GM21786 (cell line): ENCODE measurements at regions not wholly inside any gene's neighbourhood (a gene's known extent, or its start where the extent isn't known, plus 50 kb on each side); places are given as distances from the start of the nearest gene placed in this dataset.
"Not testable (repeated sequence)": the region's sequence is repeated elsewhere in the genome, so short reads cannot be mapped to it uniquely, and the experiment has no call there.

Experiments used
- ATAC-seq: cut with Tn5 transposase; IDR thresholded peaks from one replicate; pipeline ENCODE4 v1.9.1; 2021; ENCODE audit not compliant: unreplicated experiment

DNA sequence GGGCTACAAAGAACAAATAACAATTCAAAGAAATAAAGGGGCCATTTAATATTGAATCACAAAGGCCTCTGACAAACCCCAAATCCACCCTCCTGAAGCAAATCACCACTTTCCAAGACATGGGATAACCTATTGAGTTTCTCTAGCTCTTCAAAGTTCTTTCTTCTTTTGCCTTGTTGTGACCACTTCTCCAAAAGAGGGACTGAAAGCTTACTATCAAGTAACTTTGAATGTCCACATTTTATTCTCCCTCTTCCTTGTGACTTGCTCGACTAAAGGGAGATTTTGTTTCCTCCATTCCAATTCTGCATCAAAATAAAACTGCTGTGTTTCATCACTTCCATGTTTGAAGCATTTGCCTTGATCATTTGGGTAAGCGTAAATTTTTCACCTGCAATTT, 166.6 kb upstream of the SLC7A11 start:
- ATAC-seq = no peak

DNA sequence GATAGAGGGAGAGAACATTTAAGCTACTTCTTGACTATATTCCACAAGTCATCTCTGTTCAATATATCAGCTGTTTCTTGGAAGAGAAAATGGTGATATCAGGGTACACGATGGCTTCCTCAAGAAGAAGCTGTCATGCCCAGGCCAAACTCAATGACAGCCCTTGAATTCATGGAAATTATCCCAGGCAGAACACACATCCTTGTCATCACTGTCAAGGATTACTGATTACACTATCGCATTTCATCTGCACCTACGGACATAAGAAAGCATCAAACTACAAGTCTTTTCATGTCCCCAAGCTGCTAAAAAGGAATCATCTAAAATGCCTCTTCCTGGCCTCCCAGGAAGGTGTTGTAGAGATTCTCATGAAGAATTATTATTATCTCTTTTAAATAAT, 165.2 kb upstream of the SLC7A11 start:
- no peak for ATAC-seq

DNA sequence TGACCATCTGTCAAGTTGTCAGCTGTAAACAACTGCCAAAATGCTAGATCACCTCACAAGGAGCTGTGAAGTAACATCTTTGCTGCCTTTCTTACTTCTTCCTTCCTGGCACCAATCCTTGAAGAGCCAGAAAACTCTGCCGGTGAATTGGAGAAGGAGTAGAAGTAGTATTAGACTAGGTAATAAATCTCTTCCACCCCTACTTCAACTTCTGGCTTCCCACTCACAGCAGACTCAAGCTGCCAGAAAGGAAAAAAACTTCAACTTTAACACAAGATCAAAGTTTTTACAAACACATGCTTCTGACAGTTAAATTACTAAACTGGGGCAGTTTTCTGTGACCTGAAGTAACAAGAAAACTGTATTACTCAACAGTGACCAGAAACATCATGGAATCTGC, 164.7 kb upstream of the SLC7A11 start:
- no peak for ATAC-seq

DNA sequence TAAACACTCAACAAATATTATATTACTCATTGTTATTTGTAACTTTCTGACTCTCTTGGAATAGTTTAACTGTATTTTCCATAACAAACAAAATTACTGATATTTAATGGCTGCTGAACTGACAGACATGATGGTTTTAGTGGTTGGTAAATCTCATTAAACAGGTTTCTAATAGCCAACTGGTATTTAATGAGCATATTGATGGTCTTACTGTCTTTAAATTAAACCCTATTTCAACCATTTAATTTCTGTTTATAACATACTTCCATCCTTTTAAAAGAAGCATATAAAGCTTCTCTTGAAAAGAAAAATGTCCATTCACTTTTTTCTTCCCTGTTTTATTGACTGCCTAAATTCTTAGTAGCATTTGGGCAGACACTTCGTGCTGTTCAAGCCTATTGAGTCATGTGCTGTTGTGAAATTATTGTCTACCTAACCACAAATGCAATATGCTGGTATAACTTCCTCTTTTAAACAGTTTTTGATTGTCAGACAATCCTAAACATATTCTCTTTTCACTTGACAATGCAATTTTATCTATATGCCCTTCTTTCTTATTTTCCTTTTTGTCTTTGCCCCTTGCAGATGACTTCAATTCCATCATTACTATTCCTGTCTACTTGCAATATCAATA, 163.9 kb upstream of the SLC7A11 start:
- ATAC-seq = peak; percentile 61

DNA sequence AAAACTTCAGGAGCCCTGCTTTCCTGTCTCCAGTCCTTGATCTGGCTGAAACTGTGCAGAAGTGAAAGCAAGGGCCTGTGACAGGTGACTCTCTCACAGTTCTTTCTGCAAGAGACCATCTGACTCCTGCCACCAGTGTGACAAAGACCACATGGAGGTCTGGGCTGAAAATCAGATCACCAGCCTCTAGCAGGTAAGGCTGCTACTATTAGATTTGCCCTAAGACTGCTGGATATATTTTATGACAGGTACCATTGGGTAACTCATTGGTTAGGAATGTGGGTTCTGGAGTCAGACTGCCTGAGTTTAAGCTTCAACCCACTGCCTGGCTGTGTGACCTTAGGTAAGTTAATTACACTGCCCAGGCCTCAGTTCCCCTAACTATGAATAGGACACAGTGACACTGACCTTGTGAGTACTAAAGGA, 163.3 kb upstream of the SLC7A11 start:
- peak; percentile 75 for ATAC-seq

DNA sequence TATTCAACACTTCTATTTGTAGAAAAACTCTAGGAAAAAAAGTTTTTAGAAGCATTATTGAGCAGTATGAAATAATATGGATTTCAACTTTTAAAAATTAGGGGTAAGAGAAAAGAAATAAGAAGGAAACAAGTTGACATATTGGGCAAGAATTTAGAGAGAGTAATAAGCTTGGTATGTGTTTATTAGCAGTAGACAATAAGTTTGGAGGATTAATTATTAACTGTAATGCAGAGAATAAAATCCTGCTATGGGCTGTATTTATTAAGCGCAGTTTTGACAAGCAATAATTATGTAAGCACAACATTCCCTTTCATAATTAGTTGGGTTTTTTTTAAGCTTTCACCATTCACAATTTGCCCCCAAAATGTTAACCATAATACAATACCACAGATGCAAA, 162.7 kb upstream of the SLC7A11 start:
- no peak for ATAC-seq

DNA sequence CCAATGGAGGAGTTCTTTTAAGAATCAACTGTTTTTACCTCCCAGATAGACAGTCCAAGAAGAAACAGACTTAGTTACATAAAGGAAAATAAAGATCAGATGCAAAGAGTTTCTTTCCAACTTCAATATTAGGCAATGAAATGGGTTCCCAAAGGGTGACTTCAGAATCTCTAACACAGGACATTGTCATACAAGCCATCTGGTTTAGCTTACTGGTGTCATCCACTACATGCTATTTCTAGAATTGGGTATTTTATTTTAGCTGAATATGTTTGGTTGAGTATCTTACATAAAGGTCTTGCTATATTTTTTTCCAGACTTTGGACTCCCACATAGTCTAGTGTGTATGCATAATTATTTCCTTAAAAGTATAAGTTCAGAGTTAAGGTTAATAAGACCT, 162.1 kb upstream of the SLC7A11 start:
- ATAC-seq = no peak

DNA sequence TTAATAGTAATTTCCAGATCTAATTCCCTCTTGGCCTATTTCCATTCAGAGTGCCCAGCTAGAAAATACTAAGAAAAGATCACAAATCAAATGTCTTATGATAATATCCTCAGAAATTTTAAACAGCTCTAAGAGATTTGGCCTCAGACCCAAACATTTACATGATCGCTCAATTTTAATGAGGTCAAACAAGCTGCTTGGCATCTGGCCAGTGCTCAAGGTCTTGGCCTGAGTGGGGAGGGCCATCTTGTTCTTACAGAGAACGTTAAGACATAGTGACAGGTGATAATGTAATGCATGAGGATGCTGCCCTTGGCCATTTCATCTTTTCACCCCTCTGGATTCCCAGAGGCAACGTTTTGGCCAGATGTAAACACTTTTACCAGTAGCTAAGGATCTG, 159.2 kb upstream of the SLC7A11 start:
- no peak for ATAC-seq

DNA sequence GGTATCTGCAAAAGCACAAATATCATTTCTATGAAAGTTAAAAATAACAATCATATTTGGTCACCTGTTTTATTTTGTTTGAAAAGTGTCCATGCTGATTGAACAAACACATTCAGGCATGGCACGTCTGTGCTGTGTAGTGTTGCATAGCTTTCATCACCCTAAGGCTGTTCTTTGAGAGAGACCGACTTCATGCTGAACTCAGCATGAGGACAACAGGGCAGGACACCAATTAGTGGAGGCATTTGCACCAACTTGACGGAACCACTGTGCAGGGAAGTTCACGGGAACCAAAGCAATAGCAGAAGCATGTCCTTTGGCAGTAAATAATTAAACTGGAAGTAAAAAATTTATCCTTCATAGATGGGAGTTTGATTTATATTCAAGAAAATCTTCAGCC, 158.4 kb upstream of the SLC7A11 start:
- no peak for ATAC-seq

DNA sequence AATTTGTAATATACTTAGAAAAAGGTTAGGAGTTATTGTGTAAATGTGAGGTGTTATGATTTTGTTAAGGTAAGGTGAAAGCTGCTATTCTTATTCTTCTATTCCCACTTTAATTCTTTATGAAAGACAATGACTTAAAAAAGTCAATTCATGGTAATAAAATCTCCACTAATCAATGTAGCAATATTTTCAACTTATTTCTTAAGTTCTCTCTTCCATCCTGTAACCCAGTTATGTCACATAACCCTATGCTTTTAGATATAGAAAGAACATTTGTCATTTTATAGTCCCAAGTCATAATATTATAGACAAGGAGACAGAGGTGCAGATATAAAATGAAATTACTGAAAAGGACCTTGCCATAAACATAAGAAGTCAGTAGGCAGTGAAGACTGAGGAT, 157.9 kb upstream of the SLC7A11 start:
- ATAC-seq = no peak

DNA sequence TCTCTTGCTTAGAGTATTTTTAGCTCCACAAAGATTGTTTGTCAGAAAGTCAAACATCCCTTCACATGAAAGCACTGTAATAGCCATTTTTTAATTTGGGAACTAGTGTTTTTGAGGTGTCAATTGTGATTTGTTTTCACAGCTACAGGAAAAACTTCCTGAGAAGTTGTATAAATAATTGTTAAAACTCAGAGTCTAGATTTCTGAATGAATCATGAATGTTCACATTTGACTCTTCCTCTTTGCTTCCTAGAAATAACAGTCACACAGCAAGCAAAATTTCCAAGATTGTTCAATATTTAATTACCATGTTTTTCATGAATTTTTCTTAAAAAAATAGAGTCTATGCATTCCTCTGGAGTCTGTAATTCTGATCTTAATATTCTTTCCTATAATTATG, 156.9 kb upstream of the SLC7A11 start:
- no peak for ATAC-seq

DNA sequence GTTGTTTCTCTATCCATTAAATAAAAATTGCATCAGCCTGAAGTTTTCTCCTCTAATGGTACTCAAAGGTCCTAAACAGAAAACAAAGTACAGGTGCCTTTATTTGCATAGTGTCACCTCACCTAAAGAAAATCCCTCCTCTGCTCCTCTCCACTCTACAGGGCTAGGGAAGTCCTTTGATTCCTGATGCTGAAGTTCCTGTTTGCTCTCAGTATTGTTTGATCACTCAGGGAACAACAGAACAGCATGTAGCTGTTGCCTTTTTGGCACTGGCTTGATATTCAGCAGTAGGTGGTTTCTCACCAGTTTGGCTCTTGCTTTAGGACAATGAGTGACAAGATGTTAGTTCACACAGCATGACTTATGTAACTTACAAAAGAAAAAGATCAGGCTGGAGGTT, 156.2 kb upstream of the SLC7A11 start:
- ATAC-seq = no peak

DNA sequence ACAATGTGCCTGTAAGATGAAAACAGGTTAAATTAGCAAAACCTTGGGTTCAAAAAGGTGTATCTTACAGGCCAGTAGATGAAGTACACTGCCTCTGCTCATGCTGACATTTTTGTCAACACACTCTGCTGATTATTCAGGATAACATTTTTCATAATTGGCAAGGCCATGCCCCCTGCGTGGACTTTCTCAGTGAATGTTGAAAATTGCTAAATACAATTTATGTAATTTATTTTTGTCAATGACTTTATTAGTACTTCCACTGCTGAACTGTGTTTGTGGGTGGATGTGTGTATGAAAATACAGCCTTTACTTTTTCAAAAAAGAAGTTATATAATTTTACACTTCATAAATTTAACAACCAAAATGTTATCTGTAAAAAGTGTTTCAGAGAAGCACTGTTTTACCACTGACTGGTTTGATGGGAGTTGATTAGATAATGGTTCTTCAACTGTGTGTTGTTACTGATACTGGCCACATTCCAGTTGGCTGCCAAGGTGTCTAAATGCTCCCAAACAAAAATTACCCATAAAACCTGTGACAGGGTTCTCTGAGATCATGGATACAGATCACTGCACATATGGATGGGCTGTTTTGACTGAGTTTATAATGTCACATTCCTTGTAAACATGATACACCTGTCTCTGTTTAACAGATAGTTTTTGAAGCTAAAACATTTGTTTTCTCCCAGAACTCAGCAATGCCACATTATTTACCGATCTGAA, 151.9 kb upstream of the SLC7A11 start:
- ATAC-seq = no peak

DNA sequence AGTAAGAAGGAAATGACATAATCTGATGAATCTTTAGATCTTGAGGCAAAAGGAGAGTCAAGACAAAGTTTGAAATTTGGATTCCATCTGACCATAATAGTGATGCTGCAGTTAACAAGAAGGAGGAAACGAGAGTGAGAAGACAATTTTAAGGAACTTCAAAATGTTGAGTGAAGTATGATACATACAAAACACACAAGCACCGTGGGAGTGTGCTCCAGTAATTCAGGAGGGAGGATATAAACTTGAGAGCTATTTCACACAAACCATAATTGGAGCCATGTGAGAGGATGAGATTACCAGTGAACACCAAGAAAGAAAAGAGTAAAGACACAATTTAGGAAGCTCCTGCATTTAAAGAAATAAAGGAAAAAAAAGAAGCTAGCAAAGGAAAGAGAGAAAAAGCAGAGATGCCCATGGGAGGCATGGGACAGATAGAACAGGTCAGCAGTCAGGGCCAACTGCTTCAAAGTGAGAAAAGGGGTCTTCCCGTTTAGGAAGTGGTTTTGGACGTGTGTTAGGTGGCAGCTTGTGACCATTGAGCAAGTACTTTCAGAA, 150.7 kb upstream of the SLC7A11 start:
- ATAC-seq = peak; percentile 75

DNA sequence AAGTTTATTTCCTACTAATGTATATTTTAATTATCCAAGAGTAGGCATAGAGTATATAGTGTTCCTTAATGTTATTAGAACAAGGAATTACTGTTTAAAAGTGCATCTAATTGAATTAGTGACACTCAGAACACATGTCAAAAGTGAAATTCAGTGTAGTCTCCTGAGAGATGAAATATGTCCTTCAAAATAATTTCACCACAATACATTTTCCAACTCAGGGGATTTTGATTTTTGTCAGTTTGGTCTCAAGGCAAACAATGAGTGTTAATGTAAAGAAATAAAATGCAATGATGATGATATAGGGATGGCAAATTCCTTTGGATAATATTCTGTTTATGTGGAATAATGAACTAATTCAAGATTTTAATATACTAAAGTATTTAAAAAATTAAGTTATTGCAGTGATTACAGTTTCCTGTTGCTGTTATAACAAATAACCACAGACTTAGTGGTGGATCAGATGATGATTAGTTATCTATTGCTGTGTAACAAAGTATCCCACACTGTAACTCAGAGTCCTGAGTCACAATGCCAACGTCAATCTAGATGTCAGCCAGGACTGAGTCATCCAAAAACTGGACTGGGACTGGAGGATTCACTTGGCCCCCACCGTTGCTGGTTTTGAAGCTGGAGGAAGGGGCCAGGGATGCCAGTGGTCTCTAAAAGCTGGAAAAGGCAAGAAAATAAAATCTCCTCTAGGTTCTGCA, 148.0 kb upstream of the SLC7A11 start:
- no peak for ATAC-seq

DNA sequence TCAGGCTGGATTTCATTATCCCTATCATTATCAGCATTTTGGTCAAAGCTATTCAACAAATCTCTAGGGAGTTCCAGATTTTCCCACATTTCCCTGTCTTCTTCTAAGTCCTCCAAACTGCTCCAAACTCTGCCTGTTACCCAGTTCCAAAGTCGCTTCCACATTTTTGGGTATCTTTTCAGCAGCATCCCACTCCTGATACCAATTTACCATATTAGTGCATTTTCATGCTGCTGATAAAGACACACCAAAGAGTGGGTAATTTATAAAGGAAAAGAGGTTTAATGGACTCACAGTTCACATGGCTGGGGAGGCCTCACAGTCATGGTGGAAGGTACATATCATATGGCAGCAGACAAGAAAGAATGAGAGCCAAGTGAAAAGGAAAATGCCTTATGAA, 132.8 kb upstream of the SLC7A11 start:
- ATAC-seq = no peak

DNA sequence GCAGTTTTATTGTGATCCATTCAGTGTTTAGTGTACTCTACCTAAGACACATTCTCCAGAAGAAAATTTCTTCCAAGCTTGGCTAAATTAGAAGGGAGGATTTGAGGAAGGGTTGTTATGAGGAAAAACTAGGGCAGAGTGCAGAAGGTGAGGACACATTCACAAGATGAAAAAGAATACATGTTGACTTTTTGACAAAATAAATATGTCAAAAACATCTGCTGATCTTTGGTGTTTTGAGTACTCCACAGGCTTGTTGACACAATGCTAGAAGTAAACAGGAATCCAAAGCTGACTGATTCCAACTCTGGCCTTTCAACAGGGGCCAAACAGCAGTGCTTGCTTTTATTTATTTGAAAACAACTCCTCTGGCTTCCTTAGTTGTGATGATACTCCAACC, 125.8 kb upstream of the SLC7A11 start:
- no peak for ATAC-seq

DNA sequence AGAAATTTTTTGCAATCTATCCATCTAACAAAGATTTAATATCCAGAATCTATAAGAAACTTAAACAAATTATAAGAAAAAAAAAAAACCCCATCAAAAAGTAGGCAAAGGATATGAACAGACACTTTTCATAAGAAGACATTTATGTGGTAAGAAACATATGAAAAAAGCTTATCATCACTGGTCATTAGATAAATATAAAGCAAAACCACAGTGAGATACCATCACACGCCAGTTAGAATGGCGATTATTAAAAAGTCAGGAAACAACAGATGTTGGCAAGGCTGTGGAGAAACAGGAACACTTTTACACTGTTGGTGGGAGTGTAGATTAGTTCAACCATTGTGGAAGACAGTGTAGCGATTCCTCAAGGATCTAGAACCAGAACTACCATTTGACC, 110.3 kb upstream of the SLC7A11 start:
- not testable (repeated sequence) for ATAC-seq

DNA sequence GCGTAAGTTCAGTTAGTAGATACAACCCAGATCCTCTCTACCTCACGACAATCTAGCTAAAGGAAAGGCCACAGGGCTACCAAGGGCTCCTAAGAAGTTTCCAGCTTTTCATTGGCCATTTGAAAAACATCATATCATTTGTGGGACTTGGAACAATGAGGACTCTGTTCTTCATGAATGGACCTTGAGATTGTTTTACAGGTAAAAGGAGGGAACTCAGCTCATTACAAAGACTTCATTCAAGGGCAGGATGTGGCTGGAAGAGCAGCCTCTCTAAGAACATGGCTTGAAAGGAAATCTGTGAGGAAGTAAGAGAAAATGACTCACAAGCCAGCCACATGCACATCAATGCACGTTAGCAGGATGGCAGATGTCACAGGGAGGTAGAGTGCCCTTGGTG, 105.9 kb upstream of the SLC7A11 start:
- peak; percentile 75 for ATAC-seq

DNA sequence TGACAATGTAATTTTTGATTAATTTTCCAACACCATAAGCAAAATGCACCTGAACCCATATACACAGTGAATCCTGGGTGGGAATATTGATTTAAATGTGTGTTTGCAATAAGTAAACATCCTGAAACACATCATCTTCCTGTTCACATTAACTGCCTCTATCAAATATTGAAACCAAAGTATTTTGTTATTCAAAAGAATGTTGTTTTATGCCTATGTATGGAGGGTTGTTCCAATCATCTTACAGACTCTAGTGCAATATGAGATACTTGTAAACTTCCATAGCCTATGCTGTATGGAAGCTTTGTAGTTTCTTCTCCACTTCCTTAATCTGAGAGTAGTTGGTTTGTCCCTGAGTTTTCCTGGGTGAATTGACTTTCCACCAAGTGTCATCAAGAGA, 105.4 kb upstream of the SLC7A11 start:
- ATAC-seq = no peak

DNA sequence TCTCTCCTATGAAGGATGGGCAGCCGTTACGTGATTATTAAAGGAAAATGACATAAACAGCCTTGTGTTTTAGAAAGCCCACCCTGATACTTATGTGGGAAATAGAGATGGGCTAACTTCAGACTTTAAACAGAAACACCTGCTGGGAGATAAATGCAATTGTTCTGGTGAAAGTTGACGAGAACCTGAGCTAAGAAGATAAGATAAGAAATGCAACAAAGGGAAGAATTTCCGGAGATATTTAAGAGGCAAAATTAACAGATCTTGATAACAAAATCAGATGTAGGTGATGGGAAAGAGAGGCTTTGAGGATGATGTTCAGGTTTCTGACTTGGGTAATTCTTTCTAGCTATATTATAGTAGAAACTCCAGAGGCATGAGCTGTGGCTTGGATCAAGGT, 102.7 kb upstream of the SLC7A11 start:
- no peak for ATAC-seq

DNA sequence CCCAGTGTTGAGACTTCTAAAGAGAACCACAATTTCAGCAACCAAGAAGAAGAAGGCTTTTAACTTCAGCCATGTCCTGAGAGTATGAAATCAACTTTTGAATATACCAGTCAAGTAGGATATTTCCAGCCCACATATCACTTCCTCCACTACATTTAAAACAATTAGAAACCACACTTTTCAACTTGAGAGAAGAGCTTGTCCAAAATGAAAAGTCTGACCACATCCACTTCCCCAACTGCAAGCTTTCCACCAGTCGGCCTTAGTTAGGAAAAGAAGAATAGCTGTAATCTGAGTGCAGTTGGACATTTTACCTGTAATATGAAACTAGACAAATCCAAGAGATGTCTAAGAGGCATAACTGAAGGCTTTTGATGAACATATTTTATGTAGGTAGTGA, 101.9 kb upstream of the SLC7A11 start:
- ATAC-seq = no peak
